ENCODE measurements at regions not wholly inside any gene's neighbourhood (a gene's known extent, or its start where the extent isn't known, plus 50 kb on each side); places are given as distances from the start of the nearest gene placed in this dataset.
"Not testable (repeated sequence)": the region's sequence is repeated elsewhere in the genome, so short reads cannot be mapped to it uniquely, and the experiment has no call there.

- DNase-seq = not testable (repeated sequence)
Observed at GRCh38 chr3:166817269-166817668, 562.8 kb downstream of the ZBBX start.

GRCh38 chr3:166810741-166811445 lies 569.2 kb downstream of the ZBBX start:
- no peak for DNase-seq

DNA sequence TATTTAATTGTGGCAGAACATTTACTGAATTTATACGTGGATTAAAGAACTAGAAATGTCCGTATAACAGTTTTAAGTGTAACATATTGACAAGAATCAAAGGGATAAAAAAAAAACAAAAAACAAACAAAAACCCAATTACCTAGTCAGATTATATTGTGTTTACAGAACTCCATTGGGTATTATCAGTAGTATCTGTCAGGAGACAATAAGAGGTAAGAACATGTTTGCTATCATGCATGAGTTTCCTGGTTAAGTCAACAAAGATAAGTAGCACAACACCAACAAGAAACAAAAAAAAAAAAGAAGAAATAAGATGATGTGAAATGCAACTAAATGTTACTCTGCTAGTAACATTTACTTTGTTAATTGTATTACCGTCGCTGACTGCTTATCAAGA lies 570.6 kb downstream of the ZBBX start:
- DNase-seq = no peak

- DNase-seq = no peak
Observed at GRCh38 chr3:166788936-166789335, 591.2 kb downstream of the ZBBX start.

- DNase-seq = no peak
Observed at GRCh38 chr3:166785876-166786275, 594.2 kb downstream of the ZBBX start.

DNA sequence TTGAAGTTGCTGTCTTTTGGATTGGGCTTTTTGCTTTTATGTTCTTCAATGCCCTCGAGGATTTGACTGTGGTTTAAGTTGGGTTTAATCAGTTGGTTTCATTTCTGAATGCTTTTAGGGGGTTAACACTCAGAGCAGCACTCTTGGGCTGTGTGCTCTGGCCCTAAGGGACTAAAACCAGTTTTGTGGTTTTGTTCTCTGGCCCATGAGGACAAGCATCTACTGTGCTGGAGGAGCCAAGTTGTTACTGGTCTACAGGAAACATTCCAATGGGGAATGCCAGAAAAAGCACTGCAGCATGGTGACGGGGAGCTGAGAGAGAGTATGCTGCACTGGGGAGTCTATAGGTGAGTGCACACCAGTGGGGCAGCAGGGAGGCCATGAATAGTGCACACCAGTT lies 596.9 kb downstream of the ZBBX start:
- DNase-seq = no peak

DNA sequence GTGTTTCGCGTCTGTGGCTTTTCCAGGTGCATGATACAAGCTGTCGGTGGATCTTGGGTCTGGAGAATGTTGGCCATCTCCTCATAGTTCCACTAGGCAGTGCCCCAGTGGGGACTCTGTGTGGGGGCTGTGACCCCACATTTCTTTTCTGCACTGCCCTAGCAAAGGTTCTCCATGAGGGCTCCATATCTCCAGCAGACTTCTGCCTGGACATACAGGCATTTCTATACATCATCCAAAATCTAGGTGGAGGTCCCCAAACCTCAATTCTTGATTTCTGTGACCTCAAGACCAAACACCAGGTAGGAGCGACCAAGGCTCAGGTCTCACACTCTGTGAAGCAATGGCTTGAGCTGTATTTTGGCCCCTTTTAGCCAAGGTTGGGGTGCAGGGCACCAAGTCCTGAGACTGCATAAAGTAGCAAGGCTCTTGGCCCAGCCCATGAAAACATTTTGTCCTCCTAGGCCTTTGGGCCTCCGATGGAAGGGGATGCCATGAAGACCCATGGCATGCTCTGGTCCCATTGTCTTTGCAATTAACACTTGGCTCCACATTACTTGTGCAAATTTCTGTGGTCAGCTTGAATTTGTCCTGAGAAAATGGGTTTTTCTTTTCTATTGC lies 615.3 kb downstream of the ZBBX start:
- DNase-seq = no peak

- DNase-seq = no peak
Observed at GRCh38 chr3:166759736-166760513, 620.2 kb downstream of the ZBBX start.

DNA sequence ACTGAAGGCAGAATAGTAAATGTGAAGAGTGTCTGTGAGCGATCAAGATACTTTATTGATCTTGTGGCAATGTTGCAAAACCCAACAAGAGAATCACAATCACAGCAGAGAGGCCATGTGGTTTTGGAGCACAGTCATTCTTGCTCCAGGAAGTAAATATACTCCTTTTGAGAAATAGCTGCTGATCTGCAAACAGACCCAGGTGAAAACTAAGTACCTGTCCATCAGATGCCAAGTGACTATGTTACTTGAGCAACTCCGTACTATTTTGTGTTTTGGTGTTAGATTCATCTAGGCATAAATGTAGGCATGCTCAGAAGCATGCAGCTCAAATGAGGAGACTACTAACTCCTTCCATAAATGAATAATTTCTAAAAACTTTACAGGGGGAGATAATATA lies 627.9 kb downstream of the ZBBX start:
- DNase-seq = no peak

DNA sequence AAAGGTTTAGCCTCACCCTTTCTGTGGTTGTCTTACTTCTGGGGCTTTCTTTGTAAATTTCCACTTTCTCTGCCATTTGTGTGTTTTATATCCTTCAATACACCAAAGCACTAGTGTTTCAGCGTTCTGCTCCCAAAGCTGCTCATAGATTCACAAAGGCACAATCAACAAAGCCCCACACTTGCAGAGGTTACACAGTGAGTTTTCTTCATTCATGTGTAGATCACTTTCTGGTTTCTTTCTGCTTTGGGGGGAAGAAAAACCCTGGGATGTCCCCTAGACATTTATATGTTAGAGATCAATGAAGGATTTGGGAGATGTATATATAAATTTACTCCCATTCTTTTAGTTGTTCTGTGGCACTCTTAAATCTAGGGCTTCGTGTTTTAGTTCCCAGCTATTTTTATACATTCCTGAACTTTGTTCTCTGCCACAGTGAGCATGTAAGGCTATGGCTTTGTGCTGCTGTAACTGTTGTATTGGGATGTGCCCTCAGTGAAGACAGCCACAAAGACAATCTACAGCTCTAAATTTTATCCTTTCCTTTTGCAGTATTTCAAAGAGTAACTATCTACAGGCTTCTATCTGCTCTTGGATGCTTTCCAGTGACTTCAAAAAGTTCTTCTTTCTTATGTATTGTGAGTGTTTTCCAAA lies 636.5 kb downstream of the ZBBX start:
- no peak for DNase-seq

- no peak for DNase-seq
Observed at GRCh38 chr3:166734734-166735133, 645.4 kb downstream of the ZBBX start.

DNA sequence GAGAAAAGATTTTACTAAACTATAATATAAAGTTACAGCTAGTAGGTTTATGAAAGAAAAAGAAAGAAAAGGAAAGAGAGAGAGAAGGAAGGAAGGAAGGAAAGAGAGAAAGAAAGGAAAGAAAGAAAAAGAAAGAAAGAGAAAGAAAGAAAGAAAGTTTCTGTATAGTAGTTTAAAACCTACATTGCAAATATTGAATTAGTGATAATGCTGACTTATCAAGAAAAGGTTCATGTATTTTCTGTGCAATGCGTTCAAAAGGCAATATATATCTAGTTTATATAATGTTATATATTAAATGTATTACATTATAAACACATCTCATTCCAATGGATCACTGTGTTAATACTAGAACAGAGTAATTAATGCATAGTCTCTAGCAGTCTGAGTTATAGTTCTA lies 648.4 kb downstream of the ZBBX start:
- no peak for DNase-seq

DNA sequence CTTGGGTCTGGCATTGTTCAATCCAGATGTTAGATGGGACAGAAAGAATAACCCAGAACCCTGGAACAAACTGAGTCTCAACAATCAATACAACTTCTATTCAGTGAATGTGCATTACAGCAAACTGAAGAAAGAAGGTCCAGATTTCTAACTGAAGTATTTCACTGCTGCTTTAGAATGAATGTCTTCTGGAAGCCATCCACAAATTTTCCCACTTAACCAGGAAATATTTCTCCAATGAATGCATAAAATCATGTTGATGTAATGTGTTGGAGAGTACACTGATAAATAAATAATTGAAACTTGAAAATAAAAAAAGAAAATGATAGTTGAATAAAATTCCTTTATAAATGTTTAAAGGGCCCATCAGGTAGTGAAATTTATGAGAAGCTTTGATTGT lies 658.6 kb downstream of the ZBBX start:
- DNase-seq = peak; percentile 14

- no peak for DNase-seq
Observed at GRCh38 chr3:166714206-166714605, 665.9 kb downstream of the ZBBX start.

GRCh38 chr3:166713787-166714186 lies 666.3 kb downstream of the ZBBX start:
- no peak for DNase-seq

- DNase-seq = no peak
Observed at GRCh38 chr3:166706094-166706493, 674.0 kb downstream of the ZBBX start.

GRCh38 chr3:166697495-166697894 lies 682.6 kb downstream of the ZBBX start:
- no peak for DNase-seq

DNA sequence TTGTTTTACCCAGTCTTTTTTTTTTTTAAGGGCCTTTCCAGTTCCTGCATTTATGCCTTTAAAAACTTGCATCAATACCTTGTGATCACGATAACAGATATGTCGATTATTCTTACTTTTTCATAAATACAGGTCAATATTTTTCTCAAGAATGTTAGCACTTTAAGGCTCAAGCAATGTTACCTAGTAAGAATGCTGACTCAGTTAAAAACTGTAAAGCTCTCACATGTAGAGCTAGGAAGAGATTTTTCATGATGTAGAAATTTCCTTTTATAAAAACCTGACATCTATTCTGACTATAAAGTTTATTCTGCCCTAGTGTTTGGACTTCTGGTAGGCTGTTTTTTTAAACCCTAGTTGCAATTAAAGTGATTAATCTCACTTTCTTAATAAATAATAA lies 684.0 kb downstream of the ZBBX start:
- no peak for DNase-seq

DNA sequence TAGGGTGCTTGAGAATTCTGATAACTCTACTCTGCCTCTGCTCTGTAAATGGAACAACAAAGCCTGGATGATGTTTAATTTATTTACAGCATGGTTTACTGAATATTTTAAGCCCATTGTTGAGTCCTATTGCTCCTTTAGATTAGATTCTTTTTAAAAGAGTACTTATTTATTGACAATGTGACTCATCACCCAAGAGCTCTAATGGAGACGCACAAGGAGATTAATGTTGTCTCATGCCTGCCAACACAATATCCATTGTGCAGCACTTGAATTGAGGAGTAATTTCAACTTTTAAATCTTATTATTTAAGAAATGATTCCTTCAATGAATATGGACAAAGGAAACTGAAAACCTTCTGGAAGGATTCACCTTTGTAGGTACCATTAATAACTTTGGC lies 691.4 kb downstream of the ZBBX start:
- no peak for DNase-seq

DNA sequence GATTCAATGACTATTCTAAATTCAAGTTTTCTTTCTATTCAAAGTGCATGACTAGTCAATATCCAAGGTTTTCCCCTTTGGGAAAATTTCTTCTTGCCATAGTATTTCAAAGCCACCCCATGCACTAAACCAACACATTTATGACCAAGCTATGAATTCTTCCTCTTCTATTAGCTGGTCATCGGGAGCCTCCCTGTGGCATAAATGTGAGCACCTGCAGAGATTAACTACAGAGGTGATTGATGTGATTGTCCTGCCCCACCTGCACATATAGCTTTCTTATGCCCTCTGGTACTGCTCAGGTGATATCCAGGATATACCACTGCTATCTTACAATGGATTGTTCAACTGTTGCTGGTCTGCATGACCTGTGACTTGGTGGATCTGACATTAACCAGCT lies 694.9 kb downstream of the ZBBX start:
- DNase-seq = no peak

GRCh38 chr3:166684077-166684476 lies 696.0 kb downstream of the ZBBX start:
- not testable (repeated sequence) for DNase-seq

- DNase-seq = no peak
Observed at GRCh38 chr3:166669781-166670180, 710.3 kb downstream of the ZBBX start.

DNA sequence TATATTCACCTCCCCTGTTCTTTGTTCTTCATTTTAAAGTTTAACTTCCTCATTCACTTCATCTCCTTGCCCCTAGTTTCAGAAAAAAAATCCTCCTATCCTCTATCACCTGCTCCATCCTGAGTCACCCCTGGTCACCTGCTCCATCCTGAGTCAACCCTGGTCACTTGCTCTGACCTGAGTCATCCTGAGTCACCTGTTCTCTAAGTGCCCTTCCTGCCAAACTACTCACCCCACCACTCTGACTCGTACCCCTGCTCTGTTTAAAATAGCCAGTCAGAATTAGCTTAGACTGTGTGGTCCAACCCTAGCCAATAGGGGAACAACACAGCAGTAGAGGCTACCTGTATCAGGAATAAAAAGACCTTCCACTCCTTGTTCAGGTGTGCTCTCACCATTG lies 716.9 kb downstream of the ZBBX start:
- no peak for DNase-seq
